ENCODE measurements at regions not wholly inside any gene's neighbourhood (a gene's known extent, or its start where the extent isn't known, plus 50 kb on each side); places are given as distances from the start of the nearest gene placed in this dataset.

DNA sequence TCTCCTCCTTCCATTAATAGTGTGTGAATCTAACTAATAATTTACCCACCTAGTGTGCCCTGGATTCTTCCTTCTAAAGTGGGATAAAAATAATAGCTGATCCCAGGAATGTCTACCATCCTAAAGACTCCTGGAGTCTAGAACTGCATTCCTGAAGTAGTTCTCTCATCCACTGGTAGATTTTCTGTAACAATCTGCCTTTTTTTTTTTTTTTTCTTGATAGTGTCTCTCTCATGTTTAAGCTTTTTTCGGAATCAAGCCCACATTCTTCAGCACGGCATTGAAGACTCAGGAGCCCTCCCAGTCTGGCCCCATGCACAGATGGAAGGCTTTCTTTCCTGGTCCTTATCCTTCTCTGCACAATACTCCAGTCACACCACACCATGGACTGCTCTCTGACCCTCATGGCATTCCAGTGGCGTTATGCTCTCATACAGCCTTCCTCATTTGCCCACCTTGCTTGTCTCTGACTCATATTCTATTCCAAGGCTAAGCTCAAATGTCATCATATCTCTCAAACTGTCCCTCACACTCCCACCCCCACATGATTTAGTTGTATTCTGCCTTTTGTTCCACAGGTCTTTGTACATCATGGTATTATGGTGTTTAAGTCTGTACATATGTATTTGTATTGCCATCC, 68.7 kb upstream of the FRY start:
- Mint-ChIP-seq H3K4me3 (ENCODE audit: unreplicated experiment) (no peak overlapping the region), H3K27me3 (ENCODE audit: insufficient read depth, unreplicated experiment) (no peaks in the 10 kb centered on the region), H3K4me1 (ENCODE audit: low read depth, unreplicated experiment) (peaks cover 14% of the 10 kb centered on the region), H3K27ac (ENCODE audit: unreplicated experiment) (no peak overlapping the region), H3K36me3 (ENCODE audit: insufficient read depth, unreplicated experiment) (no peaks in the 10 kb centered on the region), H3K9me3 (ENCODE audit: unreplicated experiment) (peaks cover 2% of the 10 kb centered on the region)
- ChIA-PET CTCF (no interaction called here), POLR2A (no interaction called here)
- no peaks in the 10 kb centered on the region for H3K36me3 ChIP-seq (ENCODE audit: control insufficient read depth, insufficient read depth, low read length)
- no peak overlapping the region for H3K4me3 ChIP-seq (ENCODE audit: low read depth, low read length)
- intact Hi-C loops (cut with micrococcal nuclease; ENCODE audit: unreplicated experiment): no loop called here
- DNase-seq: no peak
- H3K27me3 ChIP-seq (replicated peaks; ENCODE audit: control insufficient read depth, insufficient read depth, low read length): no peaks in the 10 kb centered on the region
- peaks cover 11% of the 10 kb centered on the region for H3K4me1 ChIP-seq
- TF ChIP-seq, protein P1, sequence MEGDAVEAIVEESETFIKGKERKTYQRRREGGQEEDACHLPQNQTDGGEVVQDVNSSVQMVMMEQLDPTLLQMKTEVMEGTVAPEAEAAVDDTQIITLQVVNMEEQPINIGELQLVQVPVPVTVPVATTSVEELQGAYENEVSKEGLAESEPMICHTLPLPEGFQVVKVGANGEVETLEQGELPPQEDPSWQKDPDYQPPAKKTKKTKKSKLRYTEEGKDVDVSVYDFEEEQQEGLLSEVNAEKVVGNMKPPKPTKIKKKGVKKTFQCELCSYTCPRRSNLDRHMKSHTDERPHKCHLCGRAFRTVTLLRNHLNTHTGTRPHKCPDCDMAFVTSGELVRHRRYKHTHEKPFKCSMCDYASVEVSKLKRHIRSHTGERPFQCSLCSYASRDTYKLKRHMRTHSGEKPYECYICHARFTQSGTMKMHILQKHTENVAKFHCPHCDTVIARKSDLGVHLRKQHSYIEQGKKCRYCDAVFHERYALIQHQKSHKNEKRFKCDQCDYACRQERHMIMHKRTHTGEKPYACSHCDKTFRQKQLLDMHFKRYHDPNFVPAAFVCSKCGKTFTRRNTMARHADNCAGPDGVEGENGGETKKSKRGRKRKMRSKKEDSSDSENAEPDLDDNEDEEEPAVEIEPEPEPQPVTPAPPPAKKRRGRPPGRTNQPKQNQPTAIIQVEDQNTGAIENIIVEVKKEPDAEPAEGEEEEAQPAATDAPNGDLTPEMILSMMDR (IDR thresholded peaks at IDR 0.05; ENCODE audit: insufficient read depth in 1 of 2, low read depth in 1 of 2, low read length in 1 of 2, severe bottlenecking in 1 of 2, unreplicated experiment in 1 of 2): no peak
- no TSS peak for BruUV-seq (replicated peaks)
- H3K9me3 ChIP-seq: no peaks in the 10 kb centered on the region

DNA sequence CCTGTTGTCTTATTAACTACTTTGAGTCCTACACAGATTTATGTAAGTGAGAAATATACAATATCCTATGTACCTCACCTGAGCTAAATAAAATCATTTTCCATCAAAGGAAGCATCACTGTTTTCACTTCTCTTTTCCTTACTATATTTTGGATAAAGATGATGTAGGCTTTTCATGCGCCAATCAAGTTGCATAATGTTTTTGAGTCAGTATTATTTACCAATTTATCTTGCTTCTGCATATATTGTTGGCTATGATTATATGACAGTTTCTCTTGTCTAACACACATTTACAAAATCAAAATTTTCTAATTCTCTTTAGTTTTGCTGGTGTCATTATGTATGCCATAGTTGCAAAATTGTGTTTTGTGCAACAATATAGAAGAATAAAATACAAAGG, 67.9 kb upstream of the FRY start:
- Mint-ChIP-seq H3K9me3 (ENCODE audit: unreplicated experiment) (no peaks in the 10 kb centered on the region), H3K36me3 (ENCODE audit: insufficient read depth, unreplicated experiment) (no peaks in the 10 kb centered on the region), H3K4me1 (ENCODE audit: low read depth, unreplicated experiment) (peaks cover 14% of the 10 kb centered on the region), H3K27ac (ENCODE audit: unreplicated experiment) (no peak overlapping the region), H3K27me3 (ENCODE audit: insufficient read depth, unreplicated experiment) (no peaks in the 10 kb centered on the region), H3K4me3 (ENCODE audit: unreplicated experiment) (no peak overlapping the region)
- CTCF ChIA-PET: no interaction called here
- Histone ChIP-seq H3K27me3 (replicated peaks; ENCODE audit: control insufficient read depth, insufficient read depth, low read length) (no peaks in the 10 kb centered on the region), H3K9me3 (no peaks in the 10 kb centered on the region), H3K4me1 (peaks cover 11% of the 10 kb centered on the region), H3K36me3 (ENCODE audit: control insufficient read depth, insufficient read depth, low read length) (no peaks in the 10 kb centered on the region), H3K4me3 (ENCODE audit: low read depth, low read length) (no peak overlapping the region)
- TF ChIP-seq, protein P1 (IDR thresholded peaks at IDR 0.05; ENCODE audit: insufficient read depth in 1 of 2, low read depth in 1 of 2, low read length in 1 of 2, severe bottlenecking in 1 of 2, unreplicated experiment in 1 of 2): no peak
- POLR2A ChIA-PET: no interaction called here
- DNase-seq: no peak
- intact Hi-C loops (cut with micrococcal nuclease; ENCODE audit: unreplicated experiment): no loop called here
- BruUV-seq (replicated peaks): no TSS peak

DNA sequence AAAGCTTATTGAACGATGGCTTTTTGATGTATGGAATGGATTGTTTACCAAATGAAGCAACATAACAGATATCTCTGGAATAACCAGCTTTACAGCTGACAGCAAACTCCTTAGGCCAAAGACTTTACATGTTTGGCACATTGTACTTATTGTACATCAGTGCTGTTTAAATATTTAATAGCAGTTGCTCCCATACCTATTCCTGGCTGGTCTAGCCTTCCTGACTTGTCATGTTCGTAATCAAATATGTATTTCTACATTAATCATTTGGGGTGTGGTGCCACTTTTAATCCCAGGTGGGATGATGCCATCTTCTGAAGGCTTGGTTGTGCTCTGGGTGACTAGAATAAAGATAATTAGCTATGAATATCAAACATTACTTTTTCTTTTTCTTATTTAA, 67.4 kb upstream of the FRY start:
- intact Hi-C loops (cut with micrococcal nuclease; ENCODE audit: unreplicated experiment): no loop called here
- BruUV-seq (replicated peaks): no TSS peak
- Histone ChIP-seq H3K4me1 (peaks cover 11% of the 10 kb centered on the region), H3K36me3 (ENCODE audit: control insufficient read depth, insufficient read depth, low read length) (no peaks in the 10 kb centered on the region), H3K9me3 (no peaks in the 10 kb centered on the region), H3K4me3 (ENCODE audit: low read depth, low read length) (no peak overlapping the region), H3K27me3 (replicated peaks; ENCODE audit: control insufficient read depth, insufficient read depth, low read length) (no peaks in the 10 kb centered on the region)
- Mint-ChIP-seq H3K36me3 (ENCODE audit: insufficient read depth, unreplicated experiment) (no peaks in the 10 kb centered on the region), H3K27ac (ENCODE audit: unreplicated experiment) (no peak overlapping the region), H3K4me3 (ENCODE audit: unreplicated experiment) (no peak overlapping the region), H3K27me3 (ENCODE audit: insufficient read depth, unreplicated experiment) (no peaks in the 10 kb centered on the region), H3K4me1 (ENCODE audit: low read depth, unreplicated experiment) (peaks cover 14% of the 10 kb centered on the region), H3K9me3 (ENCODE audit: unreplicated experiment) (no peaks in the 10 kb centered on the region)
- ChIA-PET CTCF (no interaction called here), POLR2A (no interaction called here)
- TF ChIP-seq, protein P1 (IDR thresholded peaks at IDR 0.05; ENCODE audit: insufficient read depth in 1 of 2, low read depth in 1 of 2, low read length in 1 of 2, severe bottlenecking in 1 of 2, unreplicated experiment in 1 of 2): no peak
- no peak for DNase-seq

Data from Caco-2 (cell line).